Endodermal cell (in vitro differentiated cells): ENCODE measurements at regions not wholly inside any gene's neighbourhood (a gene's known extent, or its start where the extent isn't known, plus 50 kb on each side); places are given as distances from the start of the nearest gene placed in this dataset.

Experiments
- DNase-seq: peaks from one replicate; pipeline ENCODE4 v3.0.0-alpha.2; 2017
- H3K27ac ChIP-seq: 2 replicates; pipeline ENCODE4 v1.5.1; 2013; ENCODE audit warnings: mild to moderate bottlenecking, low read depth, low read length, moderate library complexity
- H3K27me3 ChIP-seq: 2 replicates; pipeline ENCODE4 v1.6.1; 2013; ENCODE audit warnings: mild to moderate bottlenecking, low read length, moderate library complexity; ENCODE audit not compliant: insufficient read depth, control insufficient read depth, poor library complexity, severe bottlenecking
- H3K36me3 ChIP-seq: 2 replicates; pipeline ENCODE4 v1.7.0; 2013; ENCODE audit warnings: mild to moderate bottlenecking, low read length, moderate library complexity; ENCODE audit not compliant: control insufficient read depth, insufficient read depth
- H3K4me1 ChIP-seq: one replicate; pipeline ENCODE4 v1.7.0; 2013; ENCODE audit warnings: low read length; ENCODE audit not compliant: control insufficient read depth, insufficient read depth
- H3K4me3 ChIP-seq: 2 replicates; pipeline ENCODE4 v1.5.1; 2013; ENCODE audit warnings: mild to moderate bottlenecking, low read length, moderate library complexity
- H3K9ac ChIP-seq: 2 replicates; pipeline ENCODE4 v1.6.1; 2013; ENCODE audit warnings: mild to moderate bottlenecking, low read length, moderate library complexity; ENCODE audit not compliant: poor library complexity, severe bottlenecking; ENCODE audit errors: extremely low read depth
- H3K9me3 ChIP-seq: 2 replicates; pipeline ENCODE4 v1.6.1; 2013; ENCODE audit warnings: mild to moderate bottlenecking, low read length, moderate library complexity; ENCODE audit not compliant: control insufficient read depth
- H3K27ac Mint-ChIP-seq: 2 replicates; pipeline ENCODE4 v1.8.0; 2020; ENCODE audit warnings: mixed read lengths
- H3K27me3 Mint-ChIP-seq: 2 replicates; pipeline ENCODE4 v1.8.0; 2021; ENCODE audit warnings: mild to moderate bottlenecking, mixed read lengths; ENCODE audit not compliant: insufficient read depth
- H3K36me3 Mint-ChIP-seq: 2 replicates; pipeline ENCODE4 v1.8.0; 2020; ENCODE audit warnings: low read depth, mixed read lengths
- H3K4me1 Mint-ChIP-seq: 2 replicates; pipeline ENCODE4 v1.8.0; 2020; ENCODE audit warnings: mixed read lengths
- H3K4me3 Mint-ChIP-seq: 2 replicates; pipeline ENCODE4 v1.8.0; 2020; ENCODE audit warnings: mild to moderate bottlenecking, moderate library complexity, mixed read lengths
- H3K9me3 Mint-ChIP-seq: 2 replicates; pipeline ENCODE4 v1.8.0; 2020; ENCODE audit warnings: mild to moderate bottlenecking, mixed read lengths
- CTCF ChIP-seq: fragments of 200-600 bp; sonication (generic); conservative IDR thresholded peaks from 2 replicates; pipeline ENCODE4 v1.5.0; 2021; ENCODE audit warnings: antibody characterized with exemption, mild to moderate bottlenecking
- WGBS, 2 experiments: methylation state at CpG; one replicate each; pipeline versions ENCODE4 v1.1.5 to v1.1.7; 2013; ENCODE audit warnings: missing lambda C conversion rate in 2 of 2, mixed read lengths in 1 of 2; ENCODE audit not compliant: insufficient coverage in 1 of 2, insufficient read length in 1 of 2; 5-methylcytosine and 5-hydroxymethylcytosine counted together

- Histone ChIP-seq H3K4me3 (no peak overlapping the region), H3K27me3 (no peaks in the 10 kb centered on the region), H3K36me3 (no peaks in the 10 kb centered on the region), H3K9ac (no peak overlapping the region), H3K27ac (no peak overlapping the region), H3K9me3 (peaks cover 7% of the 10 kb centered on the region), H3K4me1 (no peaks in the 10 kb centered on the region)
- TF ChIP-seq CTCF = no peak
- Mint-ChIP-seq H3K27me3 (no peaks in the 10 kb centered on the region), H3K4me1 (peaks cover 6% of the 10 kb centered on the region), H3K9me3 (peaks cover 18% of the 10 kb centered on the region), H3K27ac (peak overlapping the region; percentile 72), H3K36me3 (peaks cover 2% of the 10 kb centered on the region), H3K4me3 (no peak overlapping the region)
- DNase-seq = no peak
- WGBS, 2 experiments = 90 to 97% methylated on average over 5 to 6 of the region's 6 CpGs
These were observed 50.9 kb upstream of the RPS6KA2 start for GRCh38 chr6:166677941-166678340.
